HS-5 (cell line): ENCODE measurements at regions not wholly inside any gene's neighbourhood (a gene's known extent, or its start where the extent isn't known, plus 50 kb on each side); places are given as distances from the start of the nearest gene placed in this dataset.
"Not testable (repeated sequence)": the region's sequence is repeated elsewhere in the genome, so short reads cannot be mapped to it uniquely, and the experiment has no call there.

Experiments used
- DNase-seq: peaks from one replicate; pipeline ENCODE4 v3.0.0-alpha.2; 2012; ENCODE audit warnings: low read depth

GRCh38 chr4:188287169-188287894 lies 148.1 kb downstream of the TRIML1 start:
- no peak for DNase-seq

- DNase-seq: no peak
Measured at GRCh38 chr4:188289531-188290125, 150.4 kb downstream of the TRIML1 start.

GRCh38 chr4:188295899-188296298 lies 156.7 kb downstream of the TRIML1 start:
- DNase-seq: peak; percentile 38

- DNase-seq: no peak
Measured at GRCh38 chr4:188296331-188296730, 157.1 kb downstream of the TRIML1 start.

- DNase-seq: peak; percentile 19
Measured at GRCh38 chr4:188297873-188298272, 158.6 kb downstream of the TRIML1 start.

GRCh38 chr4:188299161-188299560 lies 159.9 kb downstream of the TRIML1 start:
- DNase-seq: no peak

GRCh38 chr4:188300385-188300784 lies 161.1 kb downstream of the TRIML1 start:
- DNase-seq: no peak

GRCh38 chr4:188305690-188306089 lies 166.4 kb downstream of the TRIML1 start:
- no peak for DNase-seq

- DNase-seq: no peak
Measured at GRCh38 chr4:188307591-188307990, 168.3 kb downstream of the TRIML1 start.

- no peak for DNase-seq
Measured at GRCh38 chr4:188308142-188308541, 168.9 kb downstream of the TRIML1 start.

- DNase-seq: no peak
Measured at GRCh38 chr4:188316391-188316790, 177.2 kb downstream of the TRIML1 start.

- DNase-seq: no peak
Measured at GRCh38 chr4:188328966-188329365, 189.7 kb downstream of the TRIML1 start.

- no peak for DNase-seq
Measured at GRCh38 chr4:188329521-188329920, 190.3 kb downstream of the TRIML1 start.

- no peak for DNase-seq
Measured at GRCh38 chr4:188332265-188332664, 193.0 kb downstream of the TRIML1 start.

GRCh38 chr4:188336891-188337290 lies 197.7 kb downstream of the TRIML1 start:
- DNase-seq: no peak

- DNase-seq: no peak
Measured at GRCh38 chr4:188341428-188341827, 202.2 kb downstream of the TRIML1 start.

- DNase-seq: no peak
Measured at GRCh38 chr4:188346171-188346809, 207.0 kb downstream of the TRIML1 start.

- no peak for DNase-seq
Measured at GRCh38 chr4:188347339-188347738, 208.1 kb downstream of the TRIML1 start.

- DNase-seq: not testable (repeated sequence)
Measured at GRCh38 chr4:188349569-188349968, 210.3 kb downstream of the TRIML1 start.

- no peak for DNase-seq
Measured at GRCh38 chr4:188363196-188363595, 224.0 kb downstream of the TRIML1 start.

- DNase-seq: no peak
Measured at GRCh38 chr4:188370777-188371176, 231.5 kb downstream of the TRIML1 start.

- DNase-seq: peak; percentile 39
Measured at GRCh38 chr4:188372058-188372457, 232.8 kb downstream of the TRIML1 start.

- DNase-seq: peak; percentile 36
Measured at GRCh38 chr4:188372829-188373228, 233.6 kb downstream of the TRIML1 start.
